ENCODE measurements at regions not wholly inside any gene's neighbourhood (a gene's known extent, or its start where the extent isn't known, plus 50 kb on each side); places are given as distances from the start of the nearest gene placed in this dataset.

DNA sequence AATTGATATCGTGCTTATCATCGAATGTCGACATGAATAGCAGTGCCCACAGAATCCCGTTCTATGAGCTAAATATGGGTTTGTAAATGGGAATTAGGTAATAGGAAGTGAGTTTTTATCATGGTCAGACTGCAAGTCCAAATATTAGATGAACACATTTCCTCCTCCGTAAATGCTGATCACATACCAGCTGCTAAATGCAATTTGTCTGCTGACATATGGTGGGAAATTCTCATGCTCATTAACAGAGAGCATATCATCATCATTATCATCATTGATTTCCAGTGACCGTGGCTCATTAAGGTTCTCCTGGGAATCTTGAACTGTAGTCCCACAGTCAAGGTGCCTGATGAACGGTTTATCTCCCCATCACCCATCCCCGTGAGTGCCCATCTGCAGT lies 998.8 kb upstream of the TMEM132C start:
- Mint-ChIP-seq H3K27me3 (ENCODE audit: low read depth) (peaks cover 20% of the 10 kb centered on the region), H3K4me3 (no peak overlapping the region), H3K4me1 (no peaks in the 10 kb centered on the region), H3K36me3 (ENCODE audit: insufficient read depth in 1 of 3, low read depth in 3 of 3) (0 out of 7 replicates have a peak, but pooled peaks cover 0 to 2% (median 0%) of the 10 kb centered on the region in 3 experiments), H3K27ac (no peak overlapping the region), H3K9me3 (peaks cover 0 to 6% of the 10 kb centered on the region in 2 experiments; a peak in 1 of 5 replicates)
- H2AK5ac ChIP-seq (ENCODE audit: insufficient read length, low read length) = no peak overlapping the region
- no peak overlapping the region for H2BK15ac ChIP-seq (ENCODE audit: low read depth, low read length)
- H2BK20ac ChIP-seq (ENCODE audit: low read depth, low read length, poor library complexity, severe bottlenecking) = no peak overlapping the region
- H3K23ac ChIP-seq (ENCODE audit: insufficient read length, low read depth, low read length) = no peak overlapping the region
- no peak overlapping the region for H2AFZ ChIP-seq (ENCODE audit: low read length)
- no peaks in the 10 kb centered on the region for H3K79me1 ChIP-seq (ENCODE audit: insufficient read depth, low read depth, low read length, poor library complexity, severe bottlenecking)
- H3T11ph ChIP-seq (ENCODE audit: low read length) = no peak overlapping the region
- no peak for DNase-seq
- no peak overlapping the region for H2BK5ac ChIP-seq (ENCODE audit: insufficient read length, low read length)
- no peaks in the 10 kb centered on the region for H3K4me1 ChIP-seq (ENCODE audit: insufficient read depth, low read length)
- H3K27me3 ChIP-seq (ENCODE audit: insufficient read depth, low read length) = no peaks in the 10 kb centered on the region
- no peak overlapping the region for H3K4ac ChIP-seq (ENCODE audit: low read depth, low read length)
- no peak overlapping the region for H3K4me2 ChIP-seq (ENCODE audit: insufficient read depth, insufficient read length, low read length)
- no peak overlapping the region for H2BK12ac ChIP-seq (ENCODE audit: insufficient read length, low read depth, low read length)
- no peak overlapping the region for H4K8ac ChIP-seq (replicated peaks; ENCODE audit: insufficient read length, low read depth, low read length)
- no peak overlapping the region for H4K91ac ChIP-seq (ENCODE audit: insufficient read length, low read depth, low read length)
- no peaks in the 10 kb centered on the region for H3K9me3 ChIP-seq (ENCODE audit: control insufficient read depth, low read depth, low read length)
- no peak overlapping the region for H2BK120ac ChIP-seq (ENCODE audit: low read depth, low read length, poor library complexity, severe bottlenecking)
- H3K9ac ChIP-seq (ENCODE audit: extremely low read depth, insufficient read length, low read length) = no peak overlapping the region
- no peaks in the 10 kb centered on the region for H3K23me2 ChIP-seq (ENCODE audit: insufficient read length, low read depth, low read length, poor library complexity, severe bottlenecking)
- no peaks in the 10 kb centered on the region for H4K20me1 ChIP-seq (ENCODE audit: control insufficient read depth, insufficient read depth, insufficient read length)
- H3K18ac ChIP-seq (ENCODE audit: insufficient read length, low read depth, low read length) = no peak overlapping the region
- TF ChIP-seq, protein P1, sequence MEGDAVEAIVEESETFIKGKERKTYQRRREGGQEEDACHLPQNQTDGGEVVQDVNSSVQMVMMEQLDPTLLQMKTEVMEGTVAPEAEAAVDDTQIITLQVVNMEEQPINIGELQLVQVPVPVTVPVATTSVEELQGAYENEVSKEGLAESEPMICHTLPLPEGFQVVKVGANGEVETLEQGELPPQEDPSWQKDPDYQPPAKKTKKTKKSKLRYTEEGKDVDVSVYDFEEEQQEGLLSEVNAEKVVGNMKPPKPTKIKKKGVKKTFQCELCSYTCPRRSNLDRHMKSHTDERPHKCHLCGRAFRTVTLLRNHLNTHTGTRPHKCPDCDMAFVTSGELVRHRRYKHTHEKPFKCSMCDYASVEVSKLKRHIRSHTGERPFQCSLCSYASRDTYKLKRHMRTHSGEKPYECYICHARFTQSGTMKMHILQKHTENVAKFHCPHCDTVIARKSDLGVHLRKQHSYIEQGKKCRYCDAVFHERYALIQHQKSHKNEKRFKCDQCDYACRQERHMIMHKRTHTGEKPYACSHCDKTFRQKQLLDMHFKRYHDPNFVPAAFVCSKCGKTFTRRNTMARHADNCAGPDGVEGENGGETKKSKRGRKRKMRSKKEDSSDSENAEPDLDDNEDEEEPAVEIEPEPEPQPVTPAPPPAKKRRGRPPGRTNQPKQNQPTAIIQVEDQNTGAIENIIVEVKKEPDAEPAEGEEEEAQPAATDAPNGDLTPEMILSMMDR (conservative IDR thresholded peaks at IDR 0.05) = no peak
- H4K5ac ChIP-seq (ENCODE audit: insufficient read length, low read depth, low read length) = no peak overlapping the region
- WGBS (ENCODE audit: extremely low coverage, insufficient read length, low lambda C conversion rate) = no CpG with 5 or more reads among the region's 8 CpGs
- no peak overlapping the region for H3K56ac ChIP-seq (ENCODE audit: insufficient read length, low read depth, low read length)
- no peak overlapping the region for H3K27ac ChIP-seq (ENCODE audit: insufficient read length, low read depth, low read length)
- no peak overlapping the region for H3K14ac ChIP-seq (ENCODE audit: insufficient read depth, low read length)
- H3K79me2 ChIP-seq (ENCODE audit: insufficient read depth, low read length) = no peaks in the 10 kb centered on the region

All from H9 (cell line).